IgD-negative memory B cell (primary cell): ENCODE measurements at regions not wholly inside any gene's neighbourhood (a gene's known extent, or its start where the extent isn't known, plus 50 kb on each side); places are given as distances from the start of the nearest gene placed in this dataset.

Experiments used
- H3K27ac Mint-ChIP-seq, 3 donors: one replicate each; pipeline ENCODE4 v1.8.0; 2020 to 2022; ENCODE audit warnings: mild to moderate bottlenecking in 3 of 3, mixed read lengths in 3 of 3, moderate library complexity in 1 of 3
- H3K27me3 Mint-ChIP-seq: one replicate; pipeline ENCODE4 v1.8.0; 2021; ENCODE audit warnings: mixed read lengths
- H3K36me3 Mint-ChIP-seq: one replicate; pipeline ENCODE4 v1.8.0; 2020; ENCODE audit warnings: mild to moderate bottlenecking, mixed read lengths
- H3K4me1 Mint-ChIP-seq, 3 donors: one replicate each; pipeline ENCODE4 v1.8.0; 2020 to 2022; ENCODE audit warnings: mixed read lengths in 3 of 3, mild to moderate bottlenecking in 1 of 3
- H3K4me3 Mint-ChIP-seq, 4 donors: one replicate each; pipeline ENCODE4 v1.8.0; 2020 to 2022; ENCODE audit warnings: mild to moderate bottlenecking in 4 of 4, mixed read lengths in 4 of 4, moderate library complexity in 3 of 4
- H3K9me3 Mint-ChIP-seq, 3 donors: one replicate each; pipeline ENCODE4 v1.8.0; 2020 to 2021; ENCODE audit warnings: mixed read lengths in 3 of 3, mild to moderate bottlenecking in 1 of 3

- Mint-ChIP-seq H3K36me3 (peaks cover 1% of the 10 kb centered on the region), H3K27ac (no peak overlapping the region), H3K4me1 (no peaks in the 10 kb centered on the region), H3K27me3 (no peaks in the 10 kb centered on the region), H3K9me3 (peaks cover 4 to 18% (median 5%) of the 10 kb centered on the region in 3 donors), H3K4me3 (no peak overlapping the region)
Measured at GRCh38 chr20:12386821-12387220, 469.1 kb downstream of the BTBD3 start.

GRCh38 chr20:12391099-12391498, 473.4 kb downstream of the BTBD3 start:
- no peaks in the 10 kb centered on the region for H3K4me1 Mint-ChIP-seq
- no peaks in the 10 kb centered on the region for H3K36me3 Mint-ChIP-seq
- no peaks in the 10 kb centered on the region for H3K27me3 Mint-ChIP-seq
- H3K4me3 Mint-ChIP-seq: no peak overlapping the region
- peaks cover 5 to 19% (median 8%) of the 10 kb centered on the region in 3 donors for H3K9me3 Mint-ChIP-seq
- H3K27ac Mint-ChIP-seq: no peak overlapping the region

DNA sequence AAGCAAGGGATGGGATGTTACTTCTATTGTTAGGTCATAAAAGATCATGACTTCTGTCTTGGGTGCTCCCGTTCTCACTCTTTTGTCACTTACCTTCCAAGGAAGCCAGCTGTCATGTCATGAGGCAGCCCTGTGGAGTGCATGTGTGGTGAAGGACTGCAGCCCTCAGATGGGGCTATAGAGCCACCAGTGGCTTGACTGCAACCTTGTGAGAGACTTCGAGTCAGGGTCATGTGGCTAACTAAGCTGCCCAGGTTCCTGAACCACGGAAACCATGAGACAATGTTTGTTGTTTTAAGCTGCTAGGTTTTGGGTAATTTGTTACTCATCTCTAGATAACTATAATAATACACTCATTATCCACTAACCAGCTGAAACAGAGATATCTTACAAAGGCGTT, 477.1 kb downstream of the BTBD3 start:
- Mint-ChIP-seq H3K4me1 (no peaks in the 10 kb centered on the region), H3K36me3 (no peaks in the 10 kb centered on the region), H3K27me3 (no peaks in the 10 kb centered on the region), H3K27ac (no peak overlapping the region), H3K9me3 (peaks cover 5 to 24% (median 6%) of the 10 kb centered on the region in 3 donors), H3K4me3 (no peak overlapping the region)

- Mint-ChIP-seq H3K27ac (no peak overlapping the region), H3K36me3 (no peaks in the 10 kb centered on the region), H3K4me1 (no peaks in the 10 kb centered on the region), H3K4me3 (no peak overlapping the region), H3K27me3 (no peaks in the 10 kb centered on the region), H3K9me3 (peaks cover 3 to 24% (median 6%) of the 10 kb centered on the region in 3 donors)
Measured at GRCh38 chr20:12395353-12395752, 477.7 kb downstream of the BTBD3 start.

DNA sequence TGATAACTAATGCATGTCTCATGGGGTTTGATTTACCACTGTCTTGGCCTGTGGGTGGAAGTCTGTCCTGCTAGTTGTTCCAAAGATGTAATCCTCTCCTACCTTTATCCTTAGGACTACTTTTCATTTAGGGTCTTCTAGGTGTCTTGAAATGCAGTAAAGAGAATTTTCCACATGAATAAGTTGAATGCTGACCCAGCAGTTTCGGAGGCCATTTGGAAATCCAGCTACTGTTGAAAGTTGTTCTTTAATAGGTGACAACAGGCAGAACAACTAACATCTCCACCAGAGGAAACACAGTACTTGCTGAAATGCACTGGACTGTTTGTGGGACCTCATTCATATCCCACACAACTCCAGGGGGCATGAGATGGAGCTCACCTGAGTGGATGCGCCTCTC, 478.1 kb downstream of the BTBD3 start:
- Mint-ChIP-seq H3K27ac (no peak overlapping the region), H3K4me3 (no peak overlapping the region), H3K4me1 (no peaks in the 10 kb centered on the region), H3K36me3 (no peaks in the 10 kb centered on the region), H3K27me3 (no peaks in the 10 kb centered on the region), H3K9me3 (peaks cover 2 to 24% (median 6%) of the 10 kb centered on the region in 3 donors)

GRCh38 chr20:12399110-12399836, 481.6 kb downstream of the BTBD3 start:
- Mint-ChIP-seq H3K36me3 (no peaks in the 10 kb centered on the region), H3K27me3 (no peaks in the 10 kb centered on the region), H3K27ac (no peak overlapping the region), H3K4me3 (no peak overlapping the region), H3K4me1 (no peaks in the 10 kb centered on the region), H3K9me3 (peaks cover 3 to 20% (median 8%) of the 10 kb centered on the region in 3 donors)

GRCh38 chr20:12404941-12405340, 487.2 kb downstream of the BTBD3 start:
- Mint-ChIP-seq H3K27ac (no peak overlapping the region), H3K4me1 (no peaks in the 10 kb centered on the region), H3K9me3 (peaks cover 6 to 17% (median 9%) of the 10 kb centered on the region in 3 donors), H3K4me3 (no peak overlapping the region), H3K36me3 (no peaks in the 10 kb centered on the region), H3K27me3 (no peaks in the 10 kb centered on the region)

- Mint-ChIP-seq H3K9me3 (peaks cover 6 to 20% (median 9%) of the 10 kb centered on the region in 3 donors), H3K36me3 (no peaks in the 10 kb centered on the region), H3K27ac (no peak overlapping the region), H3K27me3 (no peaks in the 10 kb centered on the region), H3K4me1 (no peaks in the 10 kb centered on the region), H3K4me3 (no peak overlapping the region)
Measured at GRCh38 chr20:12406978-12407377, 489.3 kb downstream of the BTBD3 start.

GRCh38 chr20:12409501-12409900, 491.8 kb downstream of the BTBD3 start:
- H3K27ac Mint-ChIP-seq: no peak overlapping the region
- H3K27me3 Mint-ChIP-seq: no peaks in the 10 kb centered on the region
- H3K4me1 Mint-ChIP-seq: no peaks in the 10 kb centered on the region
- H3K9me3 Mint-ChIP-seq: peaks cover under 1 to 15% (median 1%) of the 10 kb centered on the region in 3 donors
- H3K36me3 Mint-ChIP-seq: no peaks in the 10 kb centered on the region
- H3K4me3 Mint-ChIP-seq: no peak overlapping the region

DNA sequence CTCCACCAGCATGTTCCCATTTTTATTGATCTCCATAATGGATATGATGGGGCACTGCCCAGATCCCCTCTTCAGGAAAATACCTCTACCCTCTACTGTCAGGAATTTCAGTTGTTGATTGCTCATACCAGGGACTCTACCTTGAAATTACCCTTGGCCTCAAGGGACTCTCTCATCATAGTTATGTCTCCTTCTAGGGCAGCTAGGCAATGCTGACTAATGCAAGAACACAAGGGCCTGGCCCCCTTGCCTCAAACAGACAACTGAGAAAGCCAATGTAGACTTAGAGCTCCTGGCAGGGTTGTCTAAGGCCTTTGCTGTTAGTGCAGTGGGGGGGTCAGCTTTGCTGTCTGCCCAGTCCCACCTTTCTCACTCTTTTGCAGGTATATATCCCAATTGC, 493.1 kb downstream of the BTBD3 start:
- Mint-ChIP-seq H3K27me3 (no peaks in the 10 kb centered on the region), H3K9me3 (peaks cover 0 to 15% (median 2%) of the 10 kb centered on the region in 3 donors), H3K36me3 (no peaks in the 10 kb centered on the region), H3K4me1 (no peaks in the 10 kb centered on the region), H3K4me3 (no peak overlapping the region), H3K27ac (no peak overlapping the region)

GRCh38 chr20:12411246-12411940, 493.7 kb downstream of the BTBD3 start:
- Mint-ChIP-seq H3K4me1 (no peaks in the 10 kb centered on the region), H3K9me3 (peaks cover 0 to 15% (median 2%) of the 10 kb centered on the region in 3 donors), H3K36me3 (no peaks in the 10 kb centered on the region), H3K27ac (no peak overlapping the region), H3K4me3 (no peak overlapping the region), H3K27me3 (no peaks in the 10 kb centered on the region)

GRCh38 chr20:12413116-12413515, 495.4 kb downstream of the BTBD3 start:
- Mint-ChIP-seq H3K27ac (no peak overlapping the region), H3K9me3 (peaks cover 0 to 19% (median 2%) of the 10 kb centered on the region in 3 donors), H3K27me3 (no peaks in the 10 kb centered on the region), H3K4me1 (no peaks in the 10 kb centered on the region), H3K4me3 (no peak overlapping the region), H3K36me3 (peaks cover 3% of the 10 kb centered on the region)

GRCh38 chr20:12414446-12415274, 497.0 kb downstream of the BTBD3 start:
- H3K27ac Mint-ChIP-seq: no peak overlapping the region
- H3K36me3 Mint-ChIP-seq: peaks cover 3% of the 10 kb centered on the region
- no peak overlapping the region for H3K4me3 Mint-ChIP-seq
- H3K4me1 Mint-ChIP-seq: no peaks in the 10 kb centered on the region
- H3K9me3 Mint-ChIP-seq: peaks cover 0 to 23% (median 2%) of the 10 kb centered on the region in 3 donors
- H3K27me3 Mint-ChIP-seq: no peaks in the 10 kb centered on the region

DNA sequence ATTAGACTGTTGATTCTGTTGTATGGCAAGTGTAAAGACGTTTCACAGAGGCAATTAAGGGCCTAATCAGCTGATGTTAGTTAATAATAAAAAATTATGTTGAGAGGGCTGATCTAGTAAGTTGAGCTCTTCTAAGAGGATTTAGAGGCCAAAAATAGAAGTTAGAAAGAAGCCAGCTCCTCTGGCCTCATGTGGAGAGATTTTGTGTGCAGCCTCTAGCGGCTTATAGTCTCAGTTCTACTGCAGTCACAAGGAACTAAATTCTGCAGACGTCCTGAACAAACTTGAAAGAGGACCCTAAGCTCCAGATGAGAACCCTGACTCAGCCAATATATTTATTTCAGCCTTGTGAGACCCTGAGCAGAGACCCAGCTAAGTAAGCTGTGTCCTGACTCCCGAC, 498.6 kb downstream of the BTBD3 start:
- H3K36me3 Mint-ChIP-seq: peaks cover 3% of the 10 kb centered on the region
- H3K4me3 Mint-ChIP-seq: no peak overlapping the region
- peaks cover 0 to 24% (median 2%) of the 10 kb centered on the region in 3 donors for H3K9me3 Mint-ChIP-seq
- H3K4me1 Mint-ChIP-seq: no peaks in the 10 kb centered on the region
- H3K27ac Mint-ChIP-seq: no peak overlapping the region
- H3K27me3 Mint-ChIP-seq: no peaks in the 10 kb centered on the region

DNA sequence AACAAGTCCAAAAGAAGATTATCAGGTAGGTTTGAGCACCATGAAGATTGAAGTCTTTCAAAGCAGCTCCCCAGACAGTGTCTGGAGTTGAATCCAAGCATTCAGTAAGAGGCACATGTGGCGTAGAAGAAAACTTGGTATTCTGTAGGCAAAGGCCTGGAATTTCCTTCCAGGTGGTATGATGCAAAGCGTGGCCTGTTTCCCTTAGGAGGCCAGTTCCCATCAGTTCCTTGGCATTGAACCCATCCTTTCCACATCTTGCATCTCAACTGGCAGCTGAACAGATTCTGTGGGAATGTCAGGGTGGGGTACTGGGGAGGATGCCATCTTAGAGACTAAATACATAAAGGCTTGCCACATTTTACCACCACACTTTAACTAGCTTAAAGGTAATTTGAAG, 516.0 kb downstream of the BTBD3 start:
- no peaks in the 10 kb centered on the region for H3K27me3 Mint-ChIP-seq
- no peaks in the 10 kb centered on the region for H3K36me3 Mint-ChIP-seq
- peaks cover 4 to 20% (median 6%) of the 10 kb centered on the region in 3 donors for H3K9me3 Mint-ChIP-seq
- H3K4me3 Mint-ChIP-seq: no peak overlapping the region
- H3K4me1 Mint-ChIP-seq: no peaks in the 10 kb centered on the region
- H3K27ac Mint-ChIP-seq: no peak overlapping the region
